ENCODE measurements at regions not wholly inside any gene's neighbourhood (a gene's known extent, or its start where the extent isn't known, plus 50 kb on each side); places are given as distances from the start of the nearest gene placed in this dataset.
A peak's percentile ranks its signal among the peaks of the same experiment; 100 is the strongest.

DNA sequence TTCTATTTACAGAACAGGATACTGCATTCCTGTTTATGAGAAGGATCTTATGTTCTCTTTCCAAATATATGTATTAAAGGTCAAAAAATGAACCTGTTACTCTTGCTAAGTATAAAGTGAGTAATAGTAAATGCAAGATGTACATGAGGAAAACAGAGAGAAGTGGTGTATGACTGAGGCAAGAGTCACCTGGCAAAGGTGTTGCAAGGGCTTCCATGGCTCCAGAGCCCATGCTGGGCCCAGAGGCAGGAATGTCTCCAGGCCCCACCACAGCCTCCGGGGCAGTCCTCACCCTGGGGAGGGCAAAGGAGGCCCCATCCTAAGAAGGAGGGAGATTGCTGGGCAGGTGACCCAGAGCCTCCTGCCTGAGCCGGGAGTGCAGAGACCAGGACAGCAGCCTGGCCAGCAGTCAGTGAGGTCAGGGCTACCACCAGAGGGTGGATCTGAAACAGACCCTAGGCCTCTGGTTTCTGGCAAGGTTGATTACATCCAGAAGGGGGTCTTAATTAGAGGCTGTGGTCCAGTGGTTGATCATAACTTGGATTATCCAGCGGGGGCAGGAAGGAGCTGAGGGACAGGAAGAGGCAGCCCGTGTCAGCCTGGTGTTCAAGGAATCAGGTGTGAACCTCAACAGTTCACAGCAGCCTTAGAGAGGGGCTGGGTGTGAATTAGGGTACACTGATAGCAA is 57.3 kb upstream of the CPLX2 start:
- H3K4me3 Mint-ChIP-seq (ENCODE audit: unreplicated experiment): no peak overlapping the region
- H3K27ac Mint-ChIP-seq (ENCODE audit: unreplicated experiment): peak overlapping the region; percentile 38
- no peaks in the 10 kb centered on the region for H3K9me3 Mint-ChIP-seq (ENCODE audit: unreplicated experiment)
- H3K27me3 Mint-ChIP-seq (ENCODE audit: unreplicated experiment): no peaks in the 10 kb centered on the region
- TF ChIP-seq, protein P1, sequence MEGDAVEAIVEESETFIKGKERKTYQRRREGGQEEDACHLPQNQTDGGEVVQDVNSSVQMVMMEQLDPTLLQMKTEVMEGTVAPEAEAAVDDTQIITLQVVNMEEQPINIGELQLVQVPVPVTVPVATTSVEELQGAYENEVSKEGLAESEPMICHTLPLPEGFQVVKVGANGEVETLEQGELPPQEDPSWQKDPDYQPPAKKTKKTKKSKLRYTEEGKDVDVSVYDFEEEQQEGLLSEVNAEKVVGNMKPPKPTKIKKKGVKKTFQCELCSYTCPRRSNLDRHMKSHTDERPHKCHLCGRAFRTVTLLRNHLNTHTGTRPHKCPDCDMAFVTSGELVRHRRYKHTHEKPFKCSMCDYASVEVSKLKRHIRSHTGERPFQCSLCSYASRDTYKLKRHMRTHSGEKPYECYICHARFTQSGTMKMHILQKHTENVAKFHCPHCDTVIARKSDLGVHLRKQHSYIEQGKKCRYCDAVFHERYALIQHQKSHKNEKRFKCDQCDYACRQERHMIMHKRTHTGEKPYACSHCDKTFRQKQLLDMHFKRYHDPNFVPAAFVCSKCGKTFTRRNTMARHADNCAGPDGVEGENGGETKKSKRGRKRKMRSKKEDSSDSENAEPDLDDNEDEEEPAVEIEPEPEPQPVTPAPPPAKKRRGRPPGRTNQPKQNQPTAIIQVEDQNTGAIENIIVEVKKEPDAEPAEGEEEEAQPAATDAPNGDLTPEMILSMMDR (IDR thresholded peaks at IDR 0.05; ENCODE audit: partially characterized antibody, unreplicated experiment): no peak
- H3K4me1 Mint-ChIP-seq (ENCODE audit: low read depth, unreplicated experiment): peaks cover 20% of the 10 kb centered on the region
- no peak for DNase-seq
- H3K36me3 Mint-ChIP-seq (ENCODE audit: unreplicated experiment): no peaks in the 10 kb centered on the region

DNA sequence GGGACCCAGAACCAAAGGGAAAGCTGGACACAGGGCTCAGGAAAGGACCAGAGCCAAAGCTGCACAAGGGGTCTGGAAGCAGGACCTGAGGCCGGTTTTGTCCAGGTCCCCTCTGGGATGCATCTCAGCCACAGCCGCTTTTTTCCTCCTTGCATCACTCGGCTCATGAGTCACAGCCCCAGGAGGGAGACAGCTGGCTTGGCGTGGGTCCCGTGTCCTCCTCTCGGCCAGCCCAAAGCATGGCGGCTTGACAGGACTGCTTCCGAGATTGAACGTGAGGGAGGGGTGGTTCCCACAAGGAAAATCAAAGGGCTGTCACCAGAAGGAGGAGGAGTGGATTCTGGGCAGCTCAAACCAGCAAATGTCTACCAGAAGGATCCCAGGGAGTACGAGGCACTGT is 56.7 kb upstream of the CPLX2 start:
- H3K27me3 Mint-ChIP-seq (ENCODE audit: unreplicated experiment): no peaks in the 10 kb centered on the region
- H3K4me1 Mint-ChIP-seq (ENCODE audit: low read depth, unreplicated experiment): peaks cover 17% of the 10 kb centered on the region
- TF ChIP-seq, protein P1 (IDR thresholded peaks at IDR 0.05; ENCODE audit: partially characterized antibody, unreplicated experiment): no peak
- peak; percentile 41 for DNase-seq
- no peaks in the 10 kb centered on the region for H3K9me3 Mint-ChIP-seq (ENCODE audit: unreplicated experiment)
- H3K27ac Mint-ChIP-seq (ENCODE audit: unreplicated experiment): no peak overlapping the region
- H3K36me3 Mint-ChIP-seq (ENCODE audit: unreplicated experiment): no peaks in the 10 kb centered on the region
- no peak overlapping the region for H3K4me3 Mint-ChIP-seq (ENCODE audit: unreplicated experiment)

DNA sequence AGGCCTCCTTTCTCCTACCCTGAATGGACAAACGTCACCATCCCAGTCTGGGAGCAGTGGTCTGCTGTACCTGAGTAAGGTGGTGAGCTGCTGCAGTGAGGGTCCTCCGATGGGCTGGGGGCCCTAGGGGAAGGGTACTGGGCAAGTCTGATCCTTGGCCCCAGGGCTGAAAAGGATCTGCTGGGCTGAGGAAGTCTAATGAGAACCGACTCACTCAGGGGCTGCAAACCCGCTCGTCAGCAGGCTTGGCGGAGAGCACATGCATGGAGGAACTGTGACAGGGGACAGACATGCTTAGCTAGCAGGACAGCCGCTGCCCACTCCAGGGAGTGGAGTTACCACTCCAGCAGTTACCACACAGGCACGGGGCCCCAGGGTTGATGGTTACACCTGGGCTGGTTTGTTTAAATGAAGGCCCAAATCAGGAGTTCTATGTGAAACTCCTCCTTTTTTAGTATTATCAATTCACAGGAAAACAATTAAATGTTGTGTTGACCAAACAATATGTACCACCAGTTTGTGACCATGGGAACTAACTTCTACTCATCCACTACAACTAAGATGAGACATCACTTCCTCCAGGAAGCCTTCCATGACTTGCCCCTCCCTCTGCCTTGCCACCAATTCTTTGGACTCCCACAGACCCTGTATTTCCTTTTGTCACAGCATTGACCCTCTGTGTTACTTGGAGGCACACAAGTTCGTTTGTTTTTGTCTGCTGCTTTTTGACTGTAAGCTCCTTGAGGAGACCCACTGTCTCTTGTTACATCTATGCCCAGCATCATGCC is 56.1 kb upstream of the CPLX2 start:
- H3K27ac Mint-ChIP-seq (ENCODE audit: unreplicated experiment): no peak overlapping the region

DNA sequence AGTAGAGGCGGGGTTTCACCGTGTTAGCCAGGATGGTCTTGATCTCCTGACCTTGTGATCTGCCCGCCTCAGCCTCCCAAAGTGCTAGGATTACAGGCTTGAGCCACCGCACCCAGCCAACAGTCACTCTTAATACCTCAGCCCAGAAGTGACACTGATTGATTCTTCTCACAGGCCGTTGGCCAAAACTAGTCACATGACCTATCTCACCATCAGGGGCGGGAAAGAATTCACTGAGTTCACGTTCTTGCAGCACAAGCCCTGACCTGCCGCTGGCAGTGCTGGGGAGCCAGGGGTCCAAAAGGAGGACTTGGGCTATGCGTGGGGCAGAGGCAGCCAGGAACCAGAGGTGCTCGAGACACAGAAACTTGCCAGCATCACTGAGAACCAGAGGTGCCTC is 55.0 kb upstream of the CPLX2 start:
- H3K27ac Mint-ChIP-seq (ENCODE audit: unreplicated experiment): no peak overlapping the region
- H3K9me3 Mint-ChIP-seq (ENCODE audit: unreplicated experiment): no peaks in the 10 kb centered on the region
- no peaks in the 10 kb centered on the region for H3K36me3 Mint-ChIP-seq (ENCODE audit: unreplicated experiment)
- H3K4me1 Mint-ChIP-seq (ENCODE audit: low read depth, unreplicated experiment): peaks cover 24% of the 10 kb centered on the region
- H3K4me3 Mint-ChIP-seq (ENCODE audit: unreplicated experiment): no peak overlapping the region
- H3K27me3 Mint-ChIP-seq (ENCODE audit: unreplicated experiment): peaks cover 3% of the 10 kb centered on the region
- TF ChIP-seq, protein P1 (IDR thresholded peaks at IDR 0.05; ENCODE audit: partially characterized antibody, unreplicated experiment): no peak
- DNase-seq: no peak

More for the DNA sequence above, 56.1 kb upstream of the CPLX2 start:
- Mint-ChIP-seq H3K36me3 (ENCODE audit: unreplicated experiment) (no peaks in the 10 kb centered on the region), H3K9me3 (ENCODE audit: unreplicated experiment) (no peaks in the 10 kb centered on the region), H3K4me3 (ENCODE audit: unreplicated experiment) (no peak overlapping the region), H3K4me1 (ENCODE audit: low read depth, unreplicated experiment) (peaks cover 21% of the 10 kb centered on the region), H3K27me3 (ENCODE audit: unreplicated experiment) (no peaks in the 10 kb centered on the region)
- TF ChIP-seq, protein P1 (IDR thresholded peaks at IDR 0.05; ENCODE audit: partially characterized antibody, unreplicated experiment): no peak
- DNase-seq: no peak

DNA sequence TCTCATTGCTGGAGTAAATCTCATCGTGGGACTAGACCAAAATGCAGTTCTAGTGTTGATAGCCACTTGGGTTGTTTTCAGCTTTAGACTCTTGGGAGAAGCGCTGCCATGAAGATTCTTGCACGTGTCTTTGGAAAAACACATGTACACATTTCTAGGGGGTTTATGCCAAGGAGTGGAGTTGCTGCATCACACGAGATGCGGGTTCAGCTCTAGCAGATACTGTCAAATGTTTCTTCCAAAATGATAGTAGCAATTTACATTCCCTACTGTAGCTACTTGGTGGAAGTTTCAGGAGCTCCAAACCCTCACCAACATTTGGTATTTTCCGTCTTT is 52.3 kb upstream of the CPLX2 start:
- peaks cover 44% of the 10 kb centered on the region for H3K4me1 Mint-ChIP-seq (ENCODE audit: low read depth, unreplicated experiment)
- no peak overlapping the region for H3K4me3 Mint-ChIP-seq (ENCODE audit: unreplicated experiment)
- no peak for DNase-seq
- no peaks in the 10 kb centered on the region for H3K36me3 Mint-ChIP-seq (ENCODE audit: unreplicated experiment)
- peaks cover 6% of the 10 kb centered on the region for H3K9me3 Mint-ChIP-seq (ENCODE audit: unreplicated experiment)
- H3K27ac Mint-ChIP-seq (ENCODE audit: unreplicated experiment): no peak overlapping the region
- TF ChIP-seq, protein P1 (IDR thresholded peaks at IDR 0.05; ENCODE audit: partially characterized antibody, unreplicated experiment): no peak
- peaks cover 9% of the 10 kb centered on the region for H3K27me3 Mint-ChIP-seq (ENCODE audit: unreplicated experiment)
